Heart left ventricle (tissue), 13 donors: ENCODE measurements at regions not wholly inside any gene's neighbourhood (a gene's known extent, or its start where the extent isn't known, plus 50 kb on each side); places are given as distances from the start of the nearest gene placed in this dataset.

Experiments used
- POLR2A ChIP-seq, 2 donors: fragments of 450-650 bp; IDR thresholded peaks; one replicate each; pipeline ENCODE4 v1.6.1; 2017; ENCODE audit warnings: antibody characterized with exemption in 2 of 2, mild to moderate bottlenecking in 2 of 2, moderate library complexity in 2 of 2
- TF ChIP-seq, protein P1 (sequence below), 12 donors: fragments of 200-600 bp; sonication (generic) in 4 of 12; IDR thresholded peaks; one replicate each; pipeline versions ENCODE4 v1.5.0 to v1.8.0; 2018 to 2022; ENCODE audit warnings: antibody characterized with exemption in 12 of 12, mild to moderate bottlenecking in 5 of 12
- donor health status: ischemic (EF 13 %, LVEDD 7.1; RV severe dilation, severe dysfunction).
- donor health status: DM: no; HTN: yes; CAD: no.
- donor health status: DM: no; HTN: no; CAD: no.
- donor health status: ischemic (EF 25% LVEDD 6.9; RV normal size, moderate dysfunction).
- donor health status: ischemic (EF 25% LVEDD 5.7; RV mildly dilated, moderate dysfunction).
- donor health status: ischemic (EF 35%, LVEDD 5.7; RV mildly dilated, moderate dysfunction).
- donor health status: nonischemic (EF 11% LVEDD 7.7; RV severe dilation, severe dysfunction).
- donor health status: DM: yes; HTN: yes; CAD: no.
- donor health status: PGD.
- donor health status: ischemic (EF 29% LVEDD 5.4; RV normal size, mild dysfunction).
- donor health status: nonischemic (EF 23%, LVEDD 6.1; RV moderate dilation, normal function).

- TF ChIP-seq, protein P1, sequence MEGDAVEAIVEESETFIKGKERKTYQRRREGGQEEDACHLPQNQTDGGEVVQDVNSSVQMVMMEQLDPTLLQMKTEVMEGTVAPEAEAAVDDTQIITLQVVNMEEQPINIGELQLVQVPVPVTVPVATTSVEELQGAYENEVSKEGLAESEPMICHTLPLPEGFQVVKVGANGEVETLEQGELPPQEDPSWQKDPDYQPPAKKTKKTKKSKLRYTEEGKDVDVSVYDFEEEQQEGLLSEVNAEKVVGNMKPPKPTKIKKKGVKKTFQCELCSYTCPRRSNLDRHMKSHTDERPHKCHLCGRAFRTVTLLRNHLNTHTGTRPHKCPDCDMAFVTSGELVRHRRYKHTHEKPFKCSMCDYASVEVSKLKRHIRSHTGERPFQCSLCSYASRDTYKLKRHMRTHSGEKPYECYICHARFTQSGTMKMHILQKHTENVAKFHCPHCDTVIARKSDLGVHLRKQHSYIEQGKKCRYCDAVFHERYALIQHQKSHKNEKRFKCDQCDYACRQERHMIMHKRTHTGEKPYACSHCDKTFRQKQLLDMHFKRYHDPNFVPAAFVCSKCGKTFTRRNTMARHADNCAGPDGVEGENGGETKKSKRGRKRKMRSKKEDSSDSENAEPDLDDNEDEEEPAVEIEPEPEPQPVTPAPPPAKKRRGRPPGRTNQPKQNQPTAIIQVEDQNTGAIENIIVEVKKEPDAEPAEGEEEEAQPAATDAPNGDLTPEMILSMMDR (IDR thresholded peaks at IDR 0.05): no peak
- TF ChIP-seq POLR2A (IDR thresholded peaks at IDR 0.05): no peak
Observed at GRCh38 chr12:62008703-62009102, 251.5 kb upstream of the USP15 start.
